GM21576 (cell line): ENCODE measurements at regions not wholly inside any gene's neighbourhood (a gene's known extent, or its start where the extent isn't known, plus 50 kb on each side); places are given as distances from the start of the nearest gene placed in this dataset.
"Not testable (repeated sequence)": the region's sequence is repeated elsewhere in the genome, so short reads cannot be mapped to it uniquely, and the experiment has no call there.

Experiments used
- ATAC-seq: cut with Tn5 transposase; IDR thresholded peaks from one replicate; pipeline ENCODE4 v1.9.1; 2021; ENCODE audit warnings: mild to moderate bottlenecking, moderate library complexity; ENCODE audit not compliant: unreplicated experiment

DNA sequence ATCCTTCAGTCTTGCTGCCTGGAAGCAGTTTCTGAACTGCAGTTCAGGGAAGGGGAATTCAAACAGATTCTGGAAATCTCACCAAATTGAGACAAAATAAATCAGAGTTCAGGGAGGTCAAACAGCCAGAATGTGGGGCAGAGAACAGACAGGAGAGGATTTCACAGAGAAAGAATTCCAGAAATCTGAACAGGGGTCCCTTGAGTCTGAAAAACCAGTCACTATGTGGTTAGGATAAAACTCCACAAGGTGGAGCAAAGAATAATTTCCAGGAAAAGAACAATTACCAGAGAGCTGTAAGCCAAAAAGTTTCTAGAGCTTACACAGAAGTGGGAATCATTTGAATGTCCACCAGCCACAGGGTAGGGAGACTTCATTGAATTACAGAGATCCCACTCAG is 84.7 kb downstream of the URB2 start:
- ATAC-seq: no peak

DNA sequence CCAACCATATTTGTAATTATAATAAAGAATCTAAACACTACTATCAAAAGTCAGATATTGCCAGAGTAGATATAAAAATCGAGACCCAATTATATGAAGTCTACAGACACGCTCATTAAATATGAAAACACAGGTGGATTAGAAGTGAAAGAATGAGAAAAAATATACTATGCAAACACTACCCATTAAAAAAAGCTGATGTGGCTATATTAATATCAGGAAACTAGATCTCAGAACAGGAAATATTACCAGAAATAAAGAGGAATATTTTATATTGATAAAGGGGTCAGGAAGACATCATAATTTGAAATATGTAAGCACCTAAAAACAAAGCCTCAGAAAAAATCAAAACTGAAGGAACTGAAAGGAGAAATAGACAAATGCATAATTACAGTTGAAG is 88.3 kb downstream of the URB2 start:
- no peak for ATAC-seq

DNA sequence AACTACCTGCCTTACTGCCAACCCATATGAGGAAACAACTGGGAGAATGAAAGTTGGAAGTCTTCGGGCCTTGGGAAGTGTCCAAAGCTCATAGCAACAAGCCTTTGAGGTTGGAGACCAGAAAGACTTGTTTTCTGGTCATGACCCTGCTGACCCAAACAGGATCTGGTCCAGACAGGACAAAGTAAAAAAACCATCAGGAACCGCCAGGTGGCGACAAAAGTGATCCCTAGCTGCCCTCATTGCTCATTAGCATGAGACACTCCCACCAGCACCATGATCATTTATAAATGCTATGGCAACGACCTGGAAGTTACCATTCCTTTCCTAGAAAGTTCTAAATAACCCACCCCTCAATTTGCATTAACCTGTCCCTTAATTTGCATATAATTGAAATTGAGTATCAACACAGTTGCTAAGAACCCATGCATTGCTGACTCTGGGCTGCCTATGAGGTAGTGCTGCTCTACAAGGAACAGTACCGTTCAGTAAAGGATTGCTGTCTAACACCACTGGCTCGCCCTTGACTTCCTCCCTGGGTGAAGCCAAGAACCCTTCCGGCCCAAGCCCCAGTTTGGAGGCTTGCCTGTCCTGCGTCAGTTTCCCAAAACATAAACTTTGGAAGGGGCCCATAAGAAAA is 89.0 kb downstream of the URB2 start:
- no peak for ATAC-seq

DNA sequence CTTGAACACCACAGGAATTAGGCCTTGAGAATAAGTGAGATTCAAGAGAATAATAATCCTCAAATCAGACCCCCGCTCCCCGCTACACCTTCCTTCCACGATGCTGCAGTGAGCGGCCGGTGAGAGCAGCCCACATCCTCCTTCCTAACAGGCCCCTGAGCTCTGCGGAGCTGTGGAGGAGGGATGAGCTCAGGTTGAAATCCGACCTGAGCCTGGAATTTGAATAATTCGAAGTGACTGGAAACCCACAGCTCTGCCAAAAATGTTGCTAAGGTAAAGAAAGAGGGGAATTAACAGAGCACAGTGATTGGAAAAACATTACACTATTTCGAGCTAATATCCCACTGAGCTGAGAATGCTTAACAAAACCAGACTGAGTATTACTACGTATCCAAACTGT is 90.0 kb downstream of the URB2 start:
- ATAC-seq: no peak

DNA sequence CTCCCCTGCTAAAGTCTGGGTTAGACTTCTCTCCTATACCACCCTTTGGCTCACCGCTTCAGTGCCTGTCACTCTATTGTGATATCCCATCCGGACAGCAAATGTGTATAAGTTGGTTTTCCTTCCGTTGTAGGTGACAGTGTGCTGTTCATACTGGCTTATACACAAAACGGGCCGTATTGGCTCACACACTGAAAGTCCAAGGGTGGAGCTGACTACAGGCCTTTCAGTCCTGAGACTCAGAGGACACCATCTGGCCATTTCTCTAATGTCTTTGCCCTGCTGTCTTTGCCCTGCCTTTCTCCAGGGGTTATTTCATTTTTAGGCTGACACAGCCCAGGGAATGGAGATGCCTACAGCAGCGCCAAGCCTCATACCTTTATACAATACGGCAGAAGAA is 90.7 kb downstream of the URB2 start:
- ATAC-seq: no peak

DNA sequence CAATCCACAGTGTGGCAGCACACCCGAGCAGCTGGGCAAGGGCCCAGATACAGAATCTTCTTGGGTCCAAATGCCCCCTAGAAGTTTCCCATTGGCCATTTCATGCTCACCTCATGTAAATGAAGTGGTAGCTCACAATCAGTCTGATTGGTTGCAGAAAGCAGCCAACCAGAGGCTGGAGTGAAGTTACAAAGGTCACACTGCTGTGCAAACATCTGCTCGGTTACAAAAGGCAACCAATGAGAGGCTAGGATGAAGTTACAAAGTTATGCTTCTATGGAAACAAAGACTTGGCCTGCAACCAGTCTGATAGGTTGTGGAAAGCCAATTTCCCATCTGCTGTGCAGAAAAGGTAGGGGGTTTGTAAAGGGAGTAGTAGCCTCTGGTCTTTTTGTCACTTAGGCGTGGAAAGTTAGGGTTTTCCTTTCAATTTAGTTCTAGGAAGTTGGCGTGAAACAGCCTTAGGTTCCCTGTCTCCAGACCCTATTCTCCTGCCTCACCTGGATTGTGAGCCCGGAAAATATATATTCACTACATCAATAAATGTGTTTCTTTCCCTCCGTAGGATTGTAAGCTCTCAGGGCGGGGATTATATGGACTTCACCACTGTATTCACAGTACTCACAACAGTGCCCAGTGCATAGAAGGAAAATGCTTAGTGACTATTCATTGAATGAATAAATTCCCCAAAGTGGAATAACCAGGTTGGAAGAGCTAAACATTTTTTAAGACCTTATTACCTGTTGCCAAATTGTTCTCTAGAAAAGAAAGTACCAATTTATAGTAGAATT is 91.9 kb downstream of the URB2 start:
- ATAC-seq: no peak

DNA sequence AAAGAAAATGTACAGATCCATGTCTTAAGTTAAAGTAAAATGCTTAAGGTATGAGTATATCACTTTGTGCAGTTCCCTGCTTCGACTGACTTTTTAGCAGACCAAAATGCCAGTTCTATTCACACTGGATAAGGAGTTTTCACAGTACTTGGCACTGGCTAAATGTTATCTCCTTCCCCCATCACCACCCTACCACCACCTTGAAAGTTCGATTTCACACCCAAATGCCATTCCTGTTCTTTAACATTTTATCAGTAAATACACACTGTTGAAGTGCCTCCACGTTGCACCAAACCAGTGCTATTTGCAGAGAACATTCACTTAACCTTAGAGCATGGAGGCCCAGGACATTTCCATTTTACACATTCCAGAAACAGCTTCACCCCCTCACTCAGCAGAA is 100.0 kb downstream of the URB2 start:
- ATAC-seq: no peak

DNA sequence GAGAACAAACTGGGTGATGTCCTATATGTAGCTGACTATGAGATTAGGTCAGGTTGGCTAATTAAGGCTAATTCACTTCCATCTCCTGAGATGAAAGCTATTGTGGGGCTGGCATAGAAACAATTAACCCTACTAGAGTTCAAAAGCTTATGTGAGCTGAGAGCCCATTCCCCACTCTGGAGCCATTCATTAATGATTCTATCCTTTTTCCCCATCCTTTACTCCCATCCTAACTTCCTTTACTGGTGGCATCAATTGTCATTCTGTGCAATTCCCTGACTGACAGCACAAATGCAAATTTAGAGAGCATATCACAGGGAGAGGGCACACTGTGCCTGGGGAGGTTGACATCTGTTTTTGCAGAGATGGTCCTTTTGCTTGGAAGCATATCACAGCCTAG is 103.9 kb downstream of the URB2 start:
- ATAC-seq: no peak

DNA sequence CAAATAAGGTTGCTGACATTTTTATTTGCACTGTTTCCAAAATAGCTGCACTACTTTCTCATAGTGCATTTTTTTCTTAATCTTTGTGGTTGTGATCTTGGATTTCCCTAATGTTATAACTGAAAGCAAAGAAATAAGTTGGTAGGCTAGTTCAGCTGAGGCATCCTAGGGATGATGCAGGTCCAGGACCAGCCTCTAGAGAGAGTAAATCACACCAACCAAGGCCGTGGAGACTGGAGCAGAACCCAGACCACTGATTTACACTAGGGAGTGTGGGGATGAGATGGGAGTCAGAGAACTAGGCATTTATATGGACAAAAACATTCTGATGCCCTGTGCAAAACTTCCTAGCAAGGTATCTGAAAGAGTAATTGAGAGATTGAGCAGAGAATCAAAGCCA is 104.5 kb downstream of the URB2 start:
- ATAC-seq: no peak

DNA sequence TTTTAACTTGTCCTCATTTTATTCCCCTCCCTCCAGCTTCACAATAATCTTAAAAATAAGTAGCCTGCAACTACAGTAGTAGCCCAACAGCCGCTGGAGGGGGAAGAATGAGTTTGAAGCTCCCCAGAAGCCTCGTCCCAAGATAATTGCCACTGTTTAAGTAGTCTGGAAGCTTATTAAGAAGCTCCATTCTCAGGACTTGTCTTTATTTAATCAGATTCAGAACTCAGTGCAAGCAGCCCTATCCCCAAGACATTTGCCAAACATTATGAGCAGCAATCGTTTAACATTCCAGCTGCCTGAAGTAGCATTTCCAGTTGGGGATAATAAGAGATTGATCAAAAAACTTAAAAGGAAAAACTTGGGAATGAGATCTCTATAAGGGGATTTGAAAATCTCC is 106.0 kb downstream of the URB2 start:
- no peak for ATAC-seq

DNA sequence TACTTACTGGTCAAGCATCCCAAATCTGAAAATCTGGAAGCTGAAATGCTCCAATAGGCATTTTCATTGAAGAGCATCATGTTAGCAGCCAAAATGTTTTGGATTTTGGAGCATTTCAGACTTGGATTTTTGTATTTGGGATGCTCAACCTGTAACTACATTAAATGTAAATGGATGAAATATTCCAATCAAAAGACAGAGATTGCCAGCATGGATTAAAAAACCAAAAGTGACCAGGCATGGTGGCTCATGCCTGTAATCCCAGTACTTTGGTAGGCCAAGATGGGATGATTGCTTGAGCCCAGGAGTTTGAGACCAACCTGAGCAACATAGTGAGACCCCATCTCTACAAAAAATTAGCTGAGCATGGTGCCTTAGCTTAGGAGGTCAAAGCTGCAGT is 110.3 kb downstream of the URB2 start:
- no peak for ATAC-seq

DNA sequence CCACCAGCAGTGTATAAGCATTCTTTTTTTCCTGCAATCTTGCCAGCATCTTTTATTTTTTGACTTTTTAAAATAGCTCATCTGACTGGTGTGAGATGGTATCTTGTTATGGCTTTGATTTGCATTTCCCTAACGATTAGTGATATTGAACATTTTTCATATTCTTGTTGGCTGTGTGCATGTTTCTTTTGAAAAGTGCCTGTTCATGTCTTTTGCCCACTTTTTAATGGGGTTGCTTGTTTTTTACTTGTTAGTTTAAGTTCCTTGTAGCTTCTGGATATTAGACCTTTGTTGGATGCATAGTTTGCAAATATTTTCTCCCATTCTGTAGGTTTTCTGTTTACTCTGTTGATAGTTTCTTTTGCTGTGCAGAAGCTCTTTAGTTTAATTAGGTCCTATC is 116.6 kb downstream of the URB2 start:
- ATAC-seq: not testable (repeated sequence)

DNA sequence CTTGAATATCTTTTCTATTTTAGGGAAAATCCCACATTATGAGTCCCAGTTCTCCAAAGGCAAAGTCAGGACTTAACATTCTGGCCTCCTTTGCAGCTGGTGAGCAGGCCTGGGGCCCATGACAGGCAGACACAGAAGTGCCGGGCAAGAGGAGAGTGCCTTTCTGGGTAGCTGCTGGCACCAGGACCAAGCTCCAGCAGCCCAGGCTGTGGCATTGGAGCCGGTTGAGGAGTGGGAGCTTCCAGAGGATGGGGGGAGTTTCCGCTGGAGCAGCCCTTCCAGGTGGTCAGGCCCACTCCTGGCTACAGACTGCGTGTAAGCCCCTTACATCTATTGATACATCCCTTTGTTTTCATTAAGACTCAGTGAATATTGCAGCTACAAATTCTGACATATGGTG is 123.9 kb downstream of the URB2 start:
- ATAC-seq: no peak

DNA sequence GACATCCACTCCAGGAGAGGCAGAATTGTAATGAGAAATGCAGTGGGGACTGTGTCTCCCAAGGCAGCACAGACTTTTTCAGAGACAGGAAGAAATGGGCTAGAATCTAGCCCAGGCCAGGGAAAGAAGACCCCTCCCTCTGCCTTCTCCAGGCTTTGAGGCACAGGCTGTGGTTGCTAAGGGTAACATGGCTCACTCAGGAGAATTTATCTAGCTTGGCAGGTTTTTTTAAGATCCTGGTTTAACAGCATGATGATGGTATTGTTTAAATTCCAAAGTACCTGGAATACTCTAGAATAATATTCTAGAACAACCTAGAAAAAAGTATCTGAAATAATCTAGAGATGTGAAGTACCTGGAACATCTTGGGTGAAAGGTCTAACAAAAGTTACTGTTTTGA is 125.6 kb downstream of the URB2 start:
- ATAC-seq: no peak

DNA sequence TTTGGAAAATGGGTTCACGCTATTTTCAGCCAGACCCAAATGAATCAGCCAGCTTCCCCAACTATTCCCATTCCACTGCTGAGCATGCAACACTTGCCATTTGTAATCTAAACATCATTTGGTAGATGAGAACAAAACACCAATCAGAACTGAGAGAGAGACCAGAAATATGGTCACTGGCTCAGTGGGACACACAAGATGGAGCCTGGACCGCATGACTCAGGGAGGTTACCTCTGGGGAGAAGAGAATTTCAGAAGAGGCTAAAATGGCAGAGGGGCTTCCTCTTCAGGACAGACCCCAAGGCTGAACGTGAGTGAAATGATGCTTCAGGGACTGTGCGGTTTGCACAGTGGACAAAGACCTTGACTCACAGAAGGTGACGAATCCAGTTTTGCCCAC is 126.6 kb downstream of the URB2 start:
- ATAC-seq: no peak

DNA sequence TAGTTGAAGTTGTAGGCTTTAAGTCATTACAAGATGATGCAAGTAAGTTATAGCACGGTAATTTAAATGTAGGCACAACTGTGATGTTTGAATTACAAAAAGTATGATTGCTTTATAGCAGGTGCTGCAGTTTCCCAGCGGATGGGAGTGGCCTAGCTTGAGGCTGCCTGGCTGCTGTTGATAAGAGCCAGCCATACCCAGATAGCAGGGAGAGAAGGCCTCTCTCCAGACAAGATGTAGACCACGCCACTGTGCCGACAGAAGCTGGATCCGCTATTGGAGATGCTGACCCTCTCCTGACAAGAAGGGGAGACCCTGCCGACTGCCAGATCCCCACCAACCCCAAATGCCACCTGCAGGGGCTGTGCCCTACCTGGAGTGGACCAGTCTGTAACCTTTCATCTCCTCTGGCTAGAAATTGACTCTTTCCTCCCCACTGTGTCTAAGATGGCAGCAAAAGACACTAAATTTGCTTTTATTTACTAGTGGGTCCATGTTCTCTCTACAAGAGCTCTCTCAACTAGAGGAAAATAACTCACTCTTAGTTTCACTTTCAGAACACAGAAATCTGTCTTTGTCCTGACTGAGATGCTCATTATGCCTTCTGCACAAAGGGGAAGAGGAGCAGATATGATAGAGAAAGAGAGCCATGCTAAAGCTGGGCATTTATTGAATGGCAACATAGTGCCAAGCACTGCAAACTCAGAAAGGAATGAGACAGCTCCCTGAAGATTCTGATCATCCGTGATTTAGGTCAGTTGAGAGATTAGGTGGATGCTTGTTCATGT is 127.9 kb downstream of the URB2 start:
- no peak for ATAC-seq

DNA sequence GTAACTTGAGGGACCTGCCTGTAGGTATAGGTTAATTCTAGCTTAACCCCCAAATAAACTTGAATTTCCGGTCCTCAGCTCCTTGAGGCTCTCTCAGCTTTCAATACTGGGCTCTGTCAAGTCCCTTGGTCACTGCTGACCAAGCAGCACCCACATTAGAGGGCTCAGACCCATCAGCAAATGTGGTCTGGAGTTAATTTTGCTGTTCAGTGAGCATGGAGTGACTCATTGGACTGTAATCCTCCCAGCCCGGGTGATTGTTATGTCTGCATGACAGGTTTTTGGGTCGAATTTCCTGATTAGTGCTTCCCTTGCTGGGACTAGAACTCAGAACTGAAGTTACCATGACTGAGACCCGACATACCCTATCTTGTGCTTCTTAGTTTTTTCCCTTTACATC is 130.6 kb downstream of the URB2 start:
- ATAC-seq: no peak

DNA sequence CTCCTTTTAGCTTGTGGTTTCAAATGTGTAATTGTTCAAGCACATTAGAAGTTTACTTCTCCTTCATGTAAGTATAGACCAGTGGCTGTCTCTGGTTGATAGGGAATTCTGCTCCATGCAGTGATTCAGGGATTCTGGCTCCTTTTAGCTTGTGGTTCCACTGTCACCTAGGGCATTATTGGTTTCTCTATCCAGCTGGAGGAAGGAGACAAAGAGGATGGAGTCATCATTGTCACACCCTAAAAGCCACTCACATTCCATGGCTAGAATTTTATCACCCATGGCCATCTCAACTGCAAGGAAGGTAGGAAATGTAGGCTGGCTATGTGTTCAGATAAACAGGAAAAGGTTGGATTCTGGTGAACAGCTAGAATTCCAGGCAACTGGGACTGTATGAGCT is 131.2 kb downstream of the URB2 start:
- no peak for ATAC-seq

DNA sequence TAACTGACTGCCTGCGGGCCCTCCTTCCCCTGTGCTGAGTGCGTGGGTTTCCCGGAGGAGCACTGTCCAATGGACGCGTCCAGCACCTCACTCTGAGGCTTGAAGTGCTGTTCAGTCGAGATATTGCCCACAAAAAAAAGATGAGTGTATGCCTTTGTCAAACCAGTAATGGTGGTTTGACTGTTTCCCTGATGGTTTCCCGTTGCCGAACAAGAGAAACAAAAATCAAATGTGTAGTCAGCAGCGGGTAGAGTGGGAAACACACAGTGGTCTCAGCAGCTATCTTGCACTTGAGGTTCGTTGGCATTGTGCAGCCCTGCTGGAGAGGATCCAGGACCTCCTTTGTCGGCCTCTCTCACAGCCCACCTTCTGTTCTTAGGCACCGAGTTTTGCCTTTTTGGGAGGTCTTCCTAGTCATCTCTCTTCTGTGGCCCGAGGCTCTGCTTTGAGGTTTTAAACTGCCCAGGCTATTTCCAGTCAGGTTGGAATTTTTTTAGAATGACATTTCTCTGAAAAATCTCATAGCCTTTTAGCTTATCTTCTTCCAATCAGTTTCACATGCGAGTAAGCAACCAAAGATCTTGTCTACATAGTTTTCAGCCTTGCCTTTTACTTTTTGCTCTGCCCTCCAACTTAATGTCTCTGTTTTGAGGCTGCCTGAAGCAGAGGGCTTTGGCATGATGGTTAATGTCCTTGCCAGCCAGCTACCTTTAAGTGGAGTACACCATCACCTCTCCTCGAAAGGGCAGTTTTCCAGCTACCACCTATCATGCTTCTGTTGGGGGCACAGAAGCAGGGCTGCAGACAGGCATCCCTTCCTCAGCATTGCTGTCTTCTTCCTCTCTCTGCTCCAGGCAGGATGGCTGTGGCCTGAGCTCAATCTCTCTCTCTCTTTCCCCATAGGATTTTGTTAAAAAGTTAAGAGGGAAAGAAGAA is 132.3 kb downstream of the URB2 start:
- no peak for ATAC-seq

DNA sequence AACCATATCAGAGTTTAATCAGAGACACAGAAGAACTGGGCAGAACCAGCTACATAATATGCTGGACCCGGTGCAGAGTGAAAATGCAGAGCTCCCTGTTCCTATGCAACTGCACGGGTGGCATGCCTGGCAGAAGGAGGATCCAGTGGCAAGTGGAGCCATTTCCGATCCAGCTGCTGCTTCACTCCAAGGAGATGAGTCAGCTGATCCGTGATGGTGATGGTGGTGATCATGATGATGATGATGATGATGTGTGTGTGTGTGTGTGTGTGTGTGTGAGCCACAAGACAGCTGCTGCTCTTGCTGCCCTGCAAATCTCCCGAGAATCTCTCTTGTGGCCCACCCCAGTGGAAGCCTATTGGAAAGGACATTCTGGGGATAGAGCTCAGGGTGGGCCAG is 133.0 kb downstream of the URB2 start:
- no peak for ATAC-seq

DNA sequence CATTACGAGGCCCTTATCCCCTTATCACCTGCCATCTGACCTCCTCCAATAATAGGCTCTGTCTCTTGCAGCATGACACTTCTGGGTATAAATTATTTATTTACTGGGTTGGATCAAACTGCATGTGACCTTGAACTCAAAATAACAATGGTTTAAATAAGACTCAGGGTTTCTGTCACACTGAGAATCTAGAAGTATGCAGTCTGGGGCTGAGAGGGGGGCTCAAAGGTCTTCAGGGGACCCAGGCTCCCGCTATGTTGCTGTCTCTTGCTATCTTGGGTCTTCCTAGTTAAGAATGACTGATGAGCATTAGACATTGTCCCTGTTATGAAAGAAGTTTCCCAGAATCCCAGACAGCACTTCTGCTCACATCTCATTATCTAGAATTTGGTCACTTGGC is 133.5 kb downstream of the URB2 start:
- ATAC-seq: no peak
